Upper lobe of right lung (tissue), 1 donor: ENCODE measurements at regions not wholly inside any gene's neighbourhood (a gene's known extent, or its start where the extent isn't known, plus 50 kb on each side); places are given as distances from the start of the nearest gene placed in this dataset.

ENCODE experiments used
- ATAC-seq: fragments of 200-7000 bp; cut with Tn5 transposase; one replicate; pipeline ENCODE4 v1.9.1; 2020; ENCODE audit warnings: mild to moderate bottlenecking, moderate library complexity
- DNase-seq: peaks from one replicate; pipeline ENCODE4 v3.0.0-alpha.2; 2020
- H3K27ac ChIP-seq: fragments of 200-600 bp; one replicate; pipeline ENCODE4 v1.8.0; 2022
- H3K27me3 ChIP-seq: fragments of 200-600 bp; one replicate; pipeline ENCODE4 v1.8.0; 2022; ENCODE audit warnings: mild to moderate bottlenecking
- H3K36me3 ChIP-seq: fragments of 200-600 bp; one replicate; pipeline ENCODE4 v1.8.0; 2022
- H3K4me1 ChIP-seq: fragments of 200-600 bp; one replicate; pipeline ENCODE4 v1.8.0; 2022
- H3K4me3 ChIP-seq: fragments of 200-600 bp; one replicate; pipeline ENCODE4 v1.8.0; 2022; ENCODE audit warnings: mild to moderate bottlenecking
- H3K9me3 ChIP-seq: fragments of 200-600 bp; one replicate; pipeline ENCODE4 v1.8.0; 2022
- CTCF ChIP-seq: fragments of 200-600 bp; IDR thresholded peaks from one replicate; pipeline ENCODE4 v1.8.0; 2022; ENCODE audit warnings: antibody characterized with exemption
- intact Hi-C: fragments of 100-400 bp; cut with DNase I; formaldehyde crosslinking; loops from one replicate; pipeline ENCODE4 v1.11.0; 2022
- donor health status: DM: no; HTN: yes; CAD: no; lungs with severe emphysema.

GRCh38 chr4:58739275-58739674 lies 1629.1 kb upstream of the IGFBP7 start:
- Histone ChIP-seq H3K4me1 (no peaks in the 10 kb centered on the region), H3K9me3 (no peaks in the 10 kb centered on the region), H3K4me3 (no peak overlapping the region), H3K27me3 (no peaks in the 10 kb centered on the region), H3K27ac (no peak overlapping the region), H3K36me3 (no peaks in the 10 kb centered on the region)
- no peak for TF ChIP-seq CTCF
- DNase-seq = no peak
- intact Hi-C loops = no loop called here
- ATAC-seq = no peak

DNA sequence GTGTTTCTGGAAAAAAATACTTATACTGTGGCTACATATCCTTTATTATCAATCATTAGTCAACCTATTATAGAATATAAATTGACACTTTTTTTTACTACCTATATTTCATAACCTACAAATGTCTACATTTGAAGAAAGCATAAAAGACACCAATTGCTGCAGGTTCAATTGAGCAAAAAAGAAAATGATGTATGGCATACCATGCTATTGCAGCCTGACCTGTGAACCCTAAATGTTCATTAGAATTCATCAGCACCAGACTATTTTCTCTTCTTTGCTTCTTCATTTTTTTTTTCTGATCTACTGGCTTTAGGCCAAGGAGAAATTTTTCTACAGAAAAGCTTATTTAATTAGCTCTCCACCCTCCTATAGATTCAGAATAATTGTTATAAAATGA lies 1628.2 kb upstream of the IGFBP7 start:
- H3K27ac ChIP-seq = no peak overlapping the region
- ATAC-seq = no peak
- H3K27me3 ChIP-seq = no peaks in the 10 kb centered on the region
- no peaks in the 10 kb centered on the region for H3K9me3 ChIP-seq
- TF ChIP-seq CTCF = no peak
- no peak for DNase-seq
- H3K36me3 ChIP-seq = no peaks in the 10 kb centered on the region
- H3K4me1 ChIP-seq = no peaks in the 10 kb centered on the region
- no peak overlapping the region for H3K4me3 ChIP-seq
- intact Hi-C loops = no loop called here

GRCh38 chr4:58734030-58734674 lies 1624.0 kb upstream of the IGFBP7 start:
- Histone ChIP-seq H3K4me3 (no peak overlapping the region), H3K27ac (no peak overlapping the region), H3K27me3 (no peaks in the 10 kb centered on the region), H3K4me1 (no peaks in the 10 kb centered on the region), H3K9me3 (no peaks in the 10 kb centered on the region), H3K36me3 (no peaks in the 10 kb centered on the region)
- no peak for DNase-seq
- no peak for ATAC-seq
- no peak for TF ChIP-seq CTCF
- intact Hi-C loops = no loop called here

GRCh38 chr4:58732973-58733372 lies 1622.8 kb upstream of the IGFBP7 start:
- intact Hi-C loops = no loop called here

DNA sequence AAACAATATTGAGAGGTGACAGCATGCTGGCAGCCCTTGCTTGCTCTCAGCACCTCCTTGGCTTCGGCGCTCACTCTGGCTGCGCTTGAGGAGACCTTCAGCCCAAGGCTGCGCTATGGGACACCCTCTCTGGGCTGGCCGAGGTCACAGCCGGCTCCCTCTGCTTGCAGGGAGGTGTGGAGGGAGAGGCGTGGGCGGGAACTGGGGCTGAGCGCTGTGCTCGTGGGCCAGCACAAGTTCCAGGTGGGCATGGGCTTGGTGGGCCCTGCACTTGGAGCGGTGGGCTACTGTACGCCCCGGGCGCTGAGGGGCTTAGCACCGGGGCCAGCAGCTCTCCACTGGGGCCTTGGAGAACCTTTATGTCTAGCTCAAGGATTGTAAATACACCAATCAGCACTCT lies 1613.8 kb upstream of the IGFBP7 start:
- Histone ChIP-seq H3K4me1 (no peaks in the 10 kb centered on the region), H3K9me3 (no peaks in the 10 kb centered on the region), H3K4me3 (no peak overlapping the region), H3K27me3 (no peaks in the 10 kb centered on the region), H3K36me3 (no peaks in the 10 kb centered on the region), H3K27ac (no peak overlapping the region)
- no peak for DNase-seq
- intact Hi-C loops = no loop called here
- peak; percentile 15 for ATAC-seq
- TF ChIP-seq CTCF = no peak

More at GRCh38 chr4:58732973-58733372, 1622.8 kb upstream of the IGFBP7 start:
- H3K9me3 ChIP-seq = no peaks in the 10 kb centered on the region
- no peak overlapping the region for H3K4me3 ChIP-seq
- no peaks in the 10 kb centered on the region for H3K36me3 ChIP-seq
- H3K4me1 ChIP-seq = no peaks in the 10 kb centered on the region
- no peak overlapping the region for H3K27ac ChIP-seq
- no peaks in the 10 kb centered on the region for H3K27me3 ChIP-seq
- no peak for DNase-seq
- ATAC-seq = no peak
- no peak for TF ChIP-seq CTCF

- Histone ChIP-seq H3K9me3 (peaks cover 4% of the 10 kb centered on the region), H3K4me3 (no peak overlapping the region), H3K4me1 (no peaks in the 10 kb centered on the region), H3K36me3 (no peaks in the 10 kb centered on the region), H3K27me3 (no peaks in the 10 kb centered on the region), H3K27ac (no peak overlapping the region)
- DNase-seq (no peak), ATAC-seq (no peak)
- no peak for TF ChIP-seq CTCF
- intact Hi-C loops = no loop called here
These were observed 1600.9 kb upstream of the IGFBP7 start for GRCh38 chr4:58711039-58711438.
